SK-N-SH (cell line): ENCODE measurements at regions not wholly inside any gene's neighbourhood (a gene's known extent, or its start where the extent isn't known, plus 50 kb on each side); places are given as distances from the start of the nearest gene placed in this dataset.
A peak's percentile ranks its signal among the peaks of the same experiment; 100 is the strongest.

ENCODE experiments used
- CTCF ChIA-PET: fragments of 300-600, 350-600 bp; formaldehyde crosslinking; extraction: SDS; loops from one replicate; lab custom pipeline; 2021; lab: Yijun Ruan, JAX
- POLR2A ChIA-PET: fragments of 350-600 bp; sonication (Branson Sonifier 250); formaldehyde crosslinking; extraction: SDS; loops from one replicate; lab custom pipeline; 2020; ENCODE audit warnings: antibody characterized with exemption, inconsistent platforms; lab: Yijun Ruan, JAX
- DNase-seq: peaks from one replicate; pipeline ENCODE4 v3.0.0; 2012
- H2AFZ ChIP-seq: fragments of 200-600 bp; sonication (generic); 2 replicates; pipeline ENCODE4 v1.8.1; 2016; ENCODE audit warnings: antibody characterized with exemption, mild to moderate bottlenecking, low read depth
- H3F3A ChIP-seq: fragments of 200-600 bp; sonication (generic); replicated peaks from 2 replicates; pipeline ENCODE3; 2016; ENCODE audit warnings: antibody characterized with exemption, mild to moderate bottlenecking; ENCODE audit not compliant: insufficient read depth
- H3K27ac ChIP-seq, 2 experiments: fragments of 200-500 bp in 1 of 2; fragments of 200-600 bp in 1 of 2; sonication (Bioruptor generic) in 1 of 2; sonication (generic), shearing (Covaris generic) in 1 of 2; 2 replicates each; pipeline versions ENCODE4 v1.5.1 to v1.6.1; 2014 to 2016; ENCODE audit warnings: low read depth in 2 of 2, inconsistent platforms in 1 of 2, low read length in 1 of 2, mild to moderate bottlenecking in 1 of 2, mixed read lengths in 1 of 2
- H3K27me3 ChIP-seq: fragments of 200-600 bp; sonication (generic), shearing (Covaris generic); 2 replicates; pipeline ENCODE4 v1.6.1; 2016; ENCODE audit warnings: mixed run types; ENCODE audit not compliant: insufficient read depth
- H3K36me3 ChIP-seq, 2 experiments: fragments of 200-500 bp in 1 of 2; fragments of 200-600 bp in 1 of 2; sonication (Bioruptor generic) in 1 of 2; sonication (generic) in 1 of 2; replicated peaks in 1 of 2; 2 replicates each; pipeline versions ENCODE3 to v1.5.1; 2014 to 2016; ENCODE audit warnings: low read length in 1 of 2, mild to moderate bottlenecking in 1 of 2; ENCODE audit not compliant: insufficient read depth in 2 of 2, control insufficient read depth in 1 of 2
- H3K4me1 ChIP-seq, 2 experiments: fragments of 200-500 bp in 1 of 2; fragments of 200-600 bp in 1 of 2; sonication (Bioruptor generic) in 1 of 2; sonication (generic), shearing (Covaris generic) in 1 of 2; 2 replicates each; pipeline versions ENCODE4 v1.5.1 to v1.6.1; 2014 to 2016; ENCODE audit warnings: low read depth in 1 of 2, low read length in 1 of 2, mixed run types in 1 of 2; ENCODE audit not compliant: insufficient read depth in 2 of 2, control insufficient read depth in 1 of 2
- H3K4me2 ChIP-seq: fragments of 200-600 bp; sonication (generic), shearing (Covaris generic); 2 replicates; pipeline ENCODE4 v1.6.1; 2017; ENCODE audit warnings: mixed run types
- H3K4me3 ChIP-seq, 2 experiments: fragments of 200-500 bp in 1 of 2; fragments of 200-600 bp in 1 of 2; sonication (Bioruptor generic) in 1 of 2; sonication (generic), shearing (Covaris generic) in 1 of 2; 2 replicates each; pipeline versions ENCODE4 v1.5.1 to v1.8.1; 2014 to 2016; ENCODE audit warnings: low read depth in 2 of 2, inconsistent platforms in 1 of 2, low read length in 1 of 2, mild to moderate bottlenecking in 1 of 2, mixed read lengths in 1 of 2, moderate library complexity in 1 of 2
- H3K79me2 ChIP-seq: fragments of 200-600 bp; sonication (generic); 2 replicates; pipeline ENCODE4 v1.8.1; 2017; ENCODE audit warnings: mild to moderate bottlenecking; ENCODE audit not compliant: insufficient read depth
- H3K9ac ChIP-seq: fragments of 200-600 bp; sonication (generic); 2 replicates; pipeline ENCODE4 v1.6.1; 2017; ENCODE audit warnings: mixed run types
- H3K9me2 ChIP-seq: fragments of 200-600 bp; sonication (generic); 2 replicates; pipeline ENCODE4 v1.6.1; 2017; ENCODE audit warnings: mixed run types
- H3K9me3 ChIP-seq: fragments of 200-600 bp; sonication (generic); 2 replicates; pipeline ENCODE4 v1.6.1; 2017; ENCODE audit warnings: mixed run types, mild to moderate bottlenecking, moderate library complexity
- H4K20me1 ChIP-seq: fragments of 200-600 bp; sonication (generic); 2 replicates; pipeline ENCODE4 v1.6.1; 2017; ENCODE audit warnings: mild to moderate bottlenecking, mixed run types; ENCODE audit not compliant: insufficient read depth
- JUND ChIP-seq: IDR thresholded peaks from 2 replicates; pipeline ENCODE4 v1.4.0; 2012
- RAD21 ChIP-seq: IDR thresholded peaks from 2 replicates; pipeline ENCODE4 v1.6.1; 2012; ENCODE audit warnings: mild to moderate bottlenecking, low read length
- WGBS: methylation state at CpG from one replicate; pipeline ENCODE4 v1.1.6; 2017; ENCODE audit warnings: low lambda C conversion rate; 5-methylcytosine and 5-hydroxymethylcytosine counted together
- TF ChIP-seq, protein P1 (sequence below): fragments of 200-600 bp; sonication (generic); IDR thresholded peaks from 2 replicates; pipeline ENCODE4 v1.6.1; 2017; ENCODE audit warnings: antibody characterized with exemption, mild to moderate bottlenecking, moderate library complexity
- TF ChIP-seq, protein P2 (sequence below): IDR thresholded peaks from 2 replicates; pipeline ENCODE4; 2012
- TF ChIP-seq, protein P3 (sequence below): IDR thresholded peaks from 2 replicates; pipeline ENCODE4 v1.4.0; 2012; ENCODE audit warnings: low read depth

- Histone ChIP-seq H3K27me3 (no peaks in the 10 kb centered on the region), H3F3A (no peaks in the 10 kb centered on the region), H3K4me2 (no peak overlapping the region; the same call in 1 of the 2 replicates), H3K9me2 (no peaks in the 10 kb centered on the region), H4K20me1 (no peaks in the 10 kb centered on the region), H3K4me3 (no peak overlapping the region), H3K9me3 (no peaks in the 10 kb centered on the region), H3K27ac (no peak overlapping the region), H3K79me2 (no peaks in the 10 kb centered on the region), H3K4me1 (no peaks in the 10 kb centered on the region; a peak in 1 of 4 replicates), H3K9ac (no peak overlapping the region), H3K36me3 (no peaks in the 10 kb centered on the region), H2AFZ (no peak overlapping the region)
- TF ChIP-seq JUND: no peak
- 29% methylated on average over 3 of the region's 3 CpGs for WGBS
- DNase-seq: no peak
- ChIA-PET POLR2A (no interaction called here), CTCF (no interaction called here)
Measured at GRCh38 chr3:153442799-153443487, 280.9 kb downstream of the RAP2B start.

DNA sequence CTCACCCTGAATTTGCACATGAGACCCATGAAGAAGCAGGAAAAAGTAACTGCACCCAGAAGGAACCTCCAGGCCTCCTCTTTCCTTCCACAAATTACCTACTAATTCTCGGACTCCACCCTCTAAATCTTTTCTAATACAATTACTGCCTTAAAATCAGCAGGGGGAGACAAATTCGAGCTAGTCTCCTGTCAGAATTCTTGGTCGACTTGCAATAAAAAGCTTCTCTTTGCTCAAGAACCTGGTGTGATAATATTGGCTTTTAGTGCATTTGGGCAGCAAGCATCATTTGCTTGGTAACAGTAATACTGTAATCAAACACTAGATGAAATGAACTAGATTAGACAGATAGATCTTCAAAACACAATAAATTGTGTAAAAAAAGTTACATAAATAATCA is 281.9 kb downstream of the RAP2B start:
- Histone ChIP-seq H3K9me2 (no peaks in the 10 kb centered on the region), H3K79me2 (no peaks in the 10 kb centered on the region), H3K9ac (no peak overlapping the region), H3K4me3 (no peak overlapping the region), H2AFZ (no peak overlapping the region), H3F3A (no peaks in the 10 kb centered on the region), H4K20me1 (no peaks in the 10 kb centered on the region), H3K9me3 (no peaks in the 10 kb centered on the region), H3K4me2 (no peak overlapping the region), H3K36me3 (no peaks in the 10 kb centered on the region), H3K4me1 (no peaks in the 10 kb centered on the region; a peak in 1 of 4 replicates), H3K27ac (no peak overlapping the region), H3K27me3 (no peaks in the 10 kb centered on the region)
- CTCF ChIA-PET: no interaction called here
- TF ChIP-seq, protein P1, sequence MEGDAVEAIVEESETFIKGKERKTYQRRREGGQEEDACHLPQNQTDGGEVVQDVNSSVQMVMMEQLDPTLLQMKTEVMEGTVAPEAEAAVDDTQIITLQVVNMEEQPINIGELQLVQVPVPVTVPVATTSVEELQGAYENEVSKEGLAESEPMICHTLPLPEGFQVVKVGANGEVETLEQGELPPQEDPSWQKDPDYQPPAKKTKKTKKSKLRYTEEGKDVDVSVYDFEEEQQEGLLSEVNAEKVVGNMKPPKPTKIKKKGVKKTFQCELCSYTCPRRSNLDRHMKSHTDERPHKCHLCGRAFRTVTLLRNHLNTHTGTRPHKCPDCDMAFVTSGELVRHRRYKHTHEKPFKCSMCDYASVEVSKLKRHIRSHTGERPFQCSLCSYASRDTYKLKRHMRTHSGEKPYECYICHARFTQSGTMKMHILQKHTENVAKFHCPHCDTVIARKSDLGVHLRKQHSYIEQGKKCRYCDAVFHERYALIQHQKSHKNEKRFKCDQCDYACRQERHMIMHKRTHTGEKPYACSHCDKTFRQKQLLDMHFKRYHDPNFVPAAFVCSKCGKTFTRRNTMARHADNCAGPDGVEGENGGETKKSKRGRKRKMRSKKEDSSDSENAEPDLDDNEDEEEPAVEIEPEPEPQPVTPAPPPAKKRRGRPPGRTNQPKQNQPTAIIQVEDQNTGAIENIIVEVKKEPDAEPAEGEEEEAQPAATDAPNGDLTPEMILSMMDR: peak; percentile 37
- TF ChIP-seq RAD21: peak; percentile 16; the same call in 1 of the 2 replicates
- TF ChIP-seq, protein P2, sequence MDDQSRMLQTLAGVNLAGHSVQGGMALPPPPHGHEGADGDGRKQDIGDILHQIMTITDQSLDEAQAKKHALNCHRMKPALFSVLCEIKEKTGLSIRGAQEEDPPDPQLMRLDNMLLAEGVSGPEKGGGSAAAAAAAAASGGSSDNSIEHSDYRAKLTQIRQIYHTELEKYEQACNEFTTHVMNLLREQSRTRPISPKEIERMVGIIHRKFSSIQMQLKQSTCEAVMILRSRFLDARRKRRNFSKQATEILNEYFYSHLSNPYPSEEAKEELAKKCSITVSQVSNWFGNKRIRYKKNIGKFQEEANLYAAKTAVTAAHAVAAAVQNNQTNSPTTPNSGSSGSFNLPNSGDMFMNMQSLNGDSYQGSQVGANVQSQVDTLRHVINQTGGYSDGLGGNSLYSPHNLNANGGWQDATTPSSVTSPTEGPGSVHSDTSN: no peak
- DNase-seq: peak; percentile 2
- POLR2A ChIA-PET: no interaction called here
- WGBS: 13% methylated on average over 3 of the region's 3 CpGs

- Histone ChIP-seq H3K27ac (no peak overlapping the region), H3K36me3 (no peaks in the 10 kb centered on the region), H3K9me2 (no peaks in the 10 kb centered on the region), H3K79me2 (no peaks in the 10 kb centered on the region), H3K4me3 (no peak overlapping the region), H3K4me2 (no peak overlapping the region), H3K4me1 (no peaks in the 10 kb centered on the region), H3K9ac (no peak overlapping the region), H2AFZ (no peak overlapping the region), H3K27me3 (no peaks in the 10 kb centered on the region), H3F3A (no peaks in the 10 kb centered on the region), H3K9me3 (no peaks in the 10 kb centered on the region), H4K20me1 (no peaks in the 10 kb centered on the region)
- ChIA-PET CTCF (no interaction called here), POLR2A (no interaction called here)
- WGBS: 75% methylated on average over 2 of the region's 2 CpGs
- DNase-seq: no peak
- TF ChIP-seq, protein P3, sequence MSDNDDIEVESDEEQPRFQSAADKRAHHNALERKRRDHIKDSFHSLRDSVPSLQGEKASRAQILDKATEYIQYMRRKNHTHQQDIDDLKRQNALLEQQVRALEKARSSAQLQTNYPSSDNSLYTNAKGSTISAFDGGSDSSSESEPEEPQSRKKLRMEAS: no peak
Measured at GRCh38 chr3:153445817-153446216, 283.8 kb downstream of the RAP2B start.
